GM19468 (cell line): ENCODE measurements at regions not wholly inside any gene's neighbourhood (a gene's known extent, or its start where the extent isn't known, plus 50 kb on each side); places are given as distances from the start of the nearest gene placed in this dataset.
"Not testable (repeated sequence)": the region's sequence is repeated elsewhere in the genome, so short reads cannot be mapped to it uniquely, and the experiment has no call there.

Experiments
- ATAC-seq: cut with Tn5 transposase; IDR thresholded peaks from one replicate; pipeline ENCODE4 v1.9.1; 2021; ENCODE audit warnings: mild to moderate bottlenecking, moderate library complexity, moderate number of reproducible peaks; ENCODE audit not compliant: unreplicated experiment; ENCODE audit errors: extremely low read depth

DNA sequence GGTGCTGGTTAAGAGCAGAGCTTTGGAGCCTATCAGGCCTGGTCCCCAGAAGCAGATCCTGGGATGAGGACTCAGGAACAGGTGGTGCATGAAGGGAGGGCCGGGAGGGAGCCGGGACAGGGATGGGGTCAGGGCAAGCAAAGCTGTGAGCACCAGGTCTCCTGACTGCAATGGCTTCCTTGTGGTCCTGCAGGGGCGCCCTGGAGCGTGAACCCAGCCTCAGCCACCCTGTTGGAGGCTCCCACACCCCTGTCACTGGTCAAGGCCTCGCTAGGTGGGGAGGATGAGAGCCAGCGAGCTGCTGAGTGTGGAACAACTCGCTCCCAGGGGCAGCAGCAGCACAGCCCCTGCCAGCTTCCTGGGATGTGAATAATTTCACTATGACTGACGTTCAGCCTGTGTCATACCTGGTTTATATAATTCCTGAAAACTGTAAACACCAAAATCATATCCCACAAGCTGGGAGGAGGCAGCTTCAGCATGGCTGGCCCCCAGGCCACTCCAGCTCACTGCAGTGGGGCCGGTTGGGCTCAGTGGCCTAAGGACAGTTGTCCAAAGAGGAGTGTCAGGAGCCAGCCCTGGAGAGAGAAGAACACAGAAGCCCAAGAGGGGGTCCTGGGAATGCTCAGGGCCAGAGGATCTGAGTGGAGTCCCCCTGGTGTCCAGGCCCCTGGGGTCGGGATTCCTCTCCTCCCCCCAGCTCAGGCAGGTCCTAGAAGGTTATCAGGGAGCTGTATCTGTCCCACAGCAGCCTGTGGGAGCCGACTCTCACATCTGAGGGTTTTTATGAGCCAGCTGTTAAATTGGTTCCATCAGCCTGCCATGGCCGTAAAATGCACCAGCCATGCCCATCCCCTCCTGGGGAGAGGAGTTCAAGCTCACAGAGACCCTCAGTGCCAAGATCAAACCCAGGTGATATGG lies 272.9 kb downstream of the ADGRD1 start:
- no peak for ATAC-seq

DNA sequence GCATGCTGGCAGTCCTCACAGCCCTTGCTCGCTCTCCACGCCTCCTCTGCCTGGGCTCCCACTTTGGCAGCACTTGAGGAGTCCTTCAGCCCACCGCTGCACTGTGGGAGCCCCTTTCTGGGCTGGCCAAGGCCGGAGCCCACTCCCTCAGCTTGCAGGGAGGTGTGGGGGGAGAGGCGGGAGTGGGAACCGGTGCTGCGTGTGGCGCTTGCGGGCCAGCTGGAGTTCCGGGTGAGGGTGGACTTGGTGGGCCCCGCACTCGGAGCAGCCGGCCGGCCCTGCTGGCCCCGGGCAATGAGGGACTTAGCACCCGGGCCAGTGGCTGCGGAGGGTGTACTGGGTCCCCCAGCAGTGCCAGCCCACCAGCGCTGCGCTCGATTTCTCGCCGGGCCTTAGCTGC lies 273.9 kb downstream of the ADGRD1 start:
- ATAC-seq: not testable (repeated sequence)

DNA sequence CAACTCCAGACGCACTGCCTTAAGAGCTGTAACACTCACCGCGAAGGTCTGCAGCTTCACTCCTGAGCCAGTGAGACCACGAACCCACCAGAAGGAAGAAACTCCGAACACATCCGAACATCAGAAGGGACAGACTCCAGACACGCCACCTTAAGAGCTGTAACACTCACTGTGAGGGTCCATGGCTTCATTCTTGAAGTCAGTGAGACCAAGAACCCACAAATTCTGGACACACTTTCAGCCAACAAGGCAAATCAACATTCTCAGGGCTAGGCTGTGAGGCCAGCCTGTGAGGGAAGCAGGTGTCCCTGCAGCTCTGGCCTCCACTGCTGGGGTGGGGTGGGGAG lies 275.3 kb downstream of the ADGRD1 start:
- ATAC-seq: not testable (repeated sequence)

DNA sequence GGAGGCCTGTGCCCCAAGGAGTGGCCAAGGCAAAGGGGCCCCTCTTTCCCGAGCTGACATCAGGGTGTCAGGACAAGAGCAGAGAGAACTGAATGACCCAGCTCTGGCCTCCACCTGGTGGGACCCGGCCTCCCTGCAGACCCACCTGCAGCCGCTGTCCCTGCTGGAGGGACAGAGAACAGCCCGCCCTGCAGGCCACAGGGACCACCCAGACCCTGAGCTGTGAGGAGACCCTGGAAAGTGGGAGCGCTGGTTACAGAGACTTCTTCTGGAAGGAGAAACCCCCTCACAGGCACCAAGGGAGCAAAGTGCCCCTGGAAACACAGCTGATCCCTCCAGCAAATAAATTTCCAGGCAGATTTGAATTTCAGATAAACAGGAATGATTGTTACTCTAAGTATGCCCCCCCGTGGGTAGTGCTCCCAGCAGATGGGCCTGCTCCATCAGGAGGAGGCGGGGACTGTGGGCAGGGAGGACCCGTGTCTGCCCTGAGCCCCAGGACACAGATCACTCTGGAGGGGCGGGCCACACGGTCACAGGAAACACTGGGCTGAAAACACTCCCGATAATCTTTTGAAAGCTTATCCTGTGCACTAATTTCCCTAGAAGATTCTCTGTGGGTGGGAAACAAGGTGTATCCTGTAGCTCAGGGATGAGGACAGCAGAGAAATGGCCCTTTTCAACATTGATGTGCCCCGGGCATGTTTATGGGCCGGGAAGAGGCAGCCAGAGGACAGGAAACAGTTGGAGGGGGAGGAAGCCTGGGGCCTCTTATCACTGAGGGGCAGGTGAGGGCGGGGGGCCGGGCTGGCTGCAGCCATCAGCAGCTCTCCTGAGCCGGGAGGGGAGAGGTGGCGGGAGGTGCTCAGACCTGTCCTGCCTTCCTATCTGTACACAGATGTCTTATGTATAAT lies 276.0 kb downstream of the ADGRD1 start:
- no peak for ATAC-seq

DNA sequence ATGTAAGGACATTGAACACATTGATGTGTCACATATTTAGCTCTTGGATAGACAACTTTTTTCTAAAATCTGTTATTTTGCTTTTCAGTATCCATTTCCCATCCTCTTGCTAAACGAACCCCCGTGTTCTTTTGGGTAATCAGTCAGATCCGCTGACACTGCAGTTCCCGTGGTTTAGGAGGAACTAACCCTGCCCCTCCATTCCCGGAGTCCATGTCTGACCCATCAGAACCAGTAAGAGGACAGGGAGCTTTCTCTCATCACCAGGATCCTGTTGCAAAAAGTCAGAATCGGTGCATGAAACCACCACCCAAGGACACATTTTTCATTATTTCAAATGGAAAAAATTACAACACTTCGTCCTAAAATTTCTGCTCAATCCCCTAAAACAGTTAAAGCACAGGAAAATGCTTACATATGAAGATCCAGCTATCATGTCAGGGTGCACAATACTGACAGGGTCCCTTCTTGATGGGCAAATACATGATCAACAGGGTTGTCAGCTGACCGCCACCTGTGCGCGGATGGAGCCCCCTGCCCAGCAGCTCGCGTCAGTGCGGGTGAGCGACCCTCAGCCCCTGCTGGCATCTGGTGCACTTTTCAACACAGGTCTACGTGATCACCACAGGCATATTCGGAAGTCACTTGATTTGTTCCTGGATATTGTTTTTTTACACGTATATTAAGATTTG lies 276.8 kb downstream of the ADGRD1 start:
- no peak for ATAC-seq

DNA sequence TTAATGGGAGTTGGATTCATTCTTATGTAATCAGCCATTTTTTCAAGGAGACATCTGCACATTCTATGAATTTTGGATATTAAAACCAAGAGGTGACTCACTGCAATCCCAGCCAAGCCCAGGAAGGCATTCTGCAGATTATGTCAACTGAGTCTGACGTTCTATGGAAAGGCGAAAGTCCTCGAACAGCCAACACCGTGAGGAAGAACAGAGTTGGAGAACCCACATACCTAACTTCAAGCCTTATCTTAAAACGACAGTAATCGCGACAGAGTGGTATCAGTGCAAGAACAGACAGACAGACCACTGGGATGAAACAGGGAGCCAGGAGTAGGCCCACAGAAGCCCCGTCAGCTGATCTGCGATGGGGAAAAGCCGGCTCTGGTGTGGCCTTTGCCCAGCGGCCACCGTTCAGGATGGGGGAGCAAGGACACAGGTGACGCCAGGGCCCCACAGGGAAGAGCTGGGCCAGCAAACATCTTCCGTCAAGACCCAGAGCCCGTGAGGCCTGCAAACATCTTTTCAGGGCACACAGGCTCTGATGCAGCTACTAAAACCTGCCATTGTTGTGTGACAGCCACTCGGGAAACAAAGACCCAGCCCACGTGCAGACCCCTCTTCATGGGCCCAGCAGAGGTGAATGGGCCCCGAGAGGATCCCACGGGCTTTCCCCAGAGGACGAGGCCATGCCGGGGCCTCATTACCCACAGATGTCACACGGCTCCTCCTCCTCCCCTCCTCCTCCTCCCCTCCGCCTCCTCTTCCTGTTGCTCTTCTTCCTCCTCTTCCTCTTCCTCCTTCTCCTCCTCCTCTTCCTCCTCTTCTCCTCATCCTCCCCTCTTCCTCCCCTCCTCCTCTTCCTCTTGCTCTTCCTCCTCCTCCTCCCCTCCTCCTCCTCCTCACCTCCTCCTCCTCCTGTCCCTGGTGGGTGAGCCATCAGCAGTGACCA lies 277.6 kb downstream of the ADGRD1 start:
- no peak for ATAC-seq

DNA sequence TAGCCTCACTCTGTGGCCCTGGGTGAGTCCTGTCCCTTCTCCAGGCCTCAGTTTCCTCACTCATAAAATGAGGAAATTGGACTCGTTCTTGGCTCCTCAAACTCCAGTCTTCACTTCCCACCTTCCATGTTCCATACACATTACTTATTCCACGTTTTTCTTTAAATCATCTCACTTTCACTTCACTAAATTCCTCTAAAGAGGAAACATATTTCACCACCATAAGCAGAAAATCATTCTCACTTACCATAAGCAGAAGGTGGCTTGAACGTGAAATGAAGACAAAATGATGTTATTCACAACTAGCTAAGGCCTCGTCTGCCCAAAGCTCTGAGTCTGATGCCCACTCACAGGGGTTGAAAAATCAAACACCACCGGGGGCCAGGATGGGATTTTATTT lies 278.3 kb downstream of the ADGRD1 start:
- no peak for ATAC-seq

DNA sequence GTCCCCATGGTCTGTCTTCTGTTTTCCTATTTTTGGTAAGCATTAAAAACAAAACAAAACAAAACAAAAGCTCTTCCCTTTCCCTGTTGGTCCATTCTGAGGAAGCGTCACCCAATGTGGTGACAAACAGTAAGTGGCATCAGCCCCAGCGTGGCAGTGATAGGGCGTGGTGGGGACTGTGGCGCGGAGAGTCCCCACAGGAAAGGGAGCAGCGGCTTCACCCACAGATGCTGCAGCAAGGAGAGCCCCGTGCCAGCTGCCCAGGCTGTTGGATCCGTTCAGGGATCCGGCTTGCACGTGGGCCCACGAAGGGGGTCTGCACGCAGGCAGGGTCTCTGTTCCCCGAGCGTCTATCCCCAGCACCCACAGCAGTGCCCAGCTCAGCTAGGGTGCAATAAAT lies 279.2 kb downstream of the ADGRD1 start:
- not testable (repeated sequence) for ATAC-seq

DNA sequence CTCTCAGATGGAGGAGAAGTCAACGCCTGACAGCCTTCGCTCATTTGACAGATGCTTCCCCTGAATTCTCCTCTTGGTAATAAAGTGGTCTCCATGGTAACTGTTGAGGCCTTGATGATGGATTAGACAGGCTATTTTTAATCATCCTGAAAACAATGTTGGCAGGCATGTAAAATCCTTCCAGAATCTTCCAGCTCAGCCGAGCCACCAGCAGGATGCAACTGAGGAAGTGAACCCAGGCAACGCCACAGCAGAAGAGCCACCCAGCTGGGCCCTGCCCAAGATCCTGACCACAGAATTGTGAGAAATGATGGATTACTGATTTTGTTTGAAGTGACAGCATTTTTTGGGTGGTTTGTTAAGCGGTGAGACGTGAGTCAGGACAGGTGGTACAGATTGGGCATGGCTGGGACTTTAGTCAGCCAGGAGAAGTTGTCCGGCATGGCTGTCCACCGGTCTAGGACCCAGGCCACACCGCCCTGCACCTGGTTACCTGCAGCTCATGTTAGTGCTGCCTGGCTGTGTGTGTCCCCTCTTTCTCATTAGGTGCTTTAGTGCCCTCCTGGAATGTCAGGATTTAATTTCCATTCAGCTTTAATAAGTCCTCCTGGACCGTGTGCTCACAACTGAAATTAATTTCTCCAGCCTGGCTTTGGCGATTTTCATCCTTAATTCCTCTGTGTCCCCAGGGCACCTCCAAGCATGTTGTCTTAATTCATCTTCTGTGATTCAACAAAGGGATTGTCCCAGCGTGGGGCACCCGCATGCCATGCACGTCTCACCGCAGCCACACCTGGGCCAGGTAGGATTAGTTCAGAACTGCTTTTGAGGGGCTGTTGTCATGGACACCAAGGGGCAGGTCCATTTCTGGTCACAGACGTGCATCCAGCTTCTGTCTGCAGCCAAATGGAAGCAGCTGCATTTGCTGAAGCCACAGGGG lies 280.4 kb downstream of the ADGRD1 start:
- not testable (repeated sequence) for ATAC-seq

DNA sequence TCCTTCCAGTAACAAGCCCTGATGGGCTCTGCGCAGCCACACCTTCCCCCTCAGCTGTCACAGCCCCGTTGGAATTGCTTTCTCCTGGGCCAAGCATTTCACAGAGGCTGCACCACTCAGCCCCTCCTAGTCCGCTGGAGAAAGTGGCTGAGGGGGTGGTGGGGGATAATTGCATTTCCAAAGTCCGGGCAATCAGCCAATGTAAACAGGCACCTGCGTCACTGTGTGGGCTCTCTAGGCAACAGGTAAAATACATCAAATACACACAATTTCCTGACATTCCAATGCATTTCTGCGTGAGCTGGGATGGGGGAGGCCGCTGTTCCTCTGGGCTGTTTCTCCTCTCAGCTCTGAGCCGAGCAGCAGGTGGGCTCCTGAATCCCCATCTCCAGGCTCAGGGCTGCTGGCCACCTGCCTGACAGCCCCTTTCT lies 281.1 kb downstream of the ADGRD1 start:
- ATAC-seq: not testable (repeated sequence)

DNA sequence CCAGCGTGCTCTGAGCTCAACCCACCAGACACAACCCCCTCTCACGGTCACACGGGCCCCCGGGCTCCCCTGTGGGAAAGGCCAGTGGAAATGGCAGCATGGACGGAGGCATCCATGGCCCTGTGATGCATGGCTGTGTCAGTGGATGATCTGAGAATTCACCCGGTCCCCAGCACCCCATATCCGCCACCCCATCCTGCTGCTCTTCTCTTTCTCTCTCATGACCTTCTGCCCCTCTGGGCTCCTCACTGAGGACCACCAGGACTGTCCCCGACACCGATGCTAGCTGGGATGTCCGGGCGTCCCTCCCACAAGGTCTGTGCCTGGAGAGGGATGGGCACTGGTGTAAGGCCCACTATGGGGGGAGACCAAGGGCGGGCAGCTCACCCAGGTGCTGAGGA lies 282.2 kb downstream of the ADGRD1 start:
- ATAC-seq: no peak

DNA sequence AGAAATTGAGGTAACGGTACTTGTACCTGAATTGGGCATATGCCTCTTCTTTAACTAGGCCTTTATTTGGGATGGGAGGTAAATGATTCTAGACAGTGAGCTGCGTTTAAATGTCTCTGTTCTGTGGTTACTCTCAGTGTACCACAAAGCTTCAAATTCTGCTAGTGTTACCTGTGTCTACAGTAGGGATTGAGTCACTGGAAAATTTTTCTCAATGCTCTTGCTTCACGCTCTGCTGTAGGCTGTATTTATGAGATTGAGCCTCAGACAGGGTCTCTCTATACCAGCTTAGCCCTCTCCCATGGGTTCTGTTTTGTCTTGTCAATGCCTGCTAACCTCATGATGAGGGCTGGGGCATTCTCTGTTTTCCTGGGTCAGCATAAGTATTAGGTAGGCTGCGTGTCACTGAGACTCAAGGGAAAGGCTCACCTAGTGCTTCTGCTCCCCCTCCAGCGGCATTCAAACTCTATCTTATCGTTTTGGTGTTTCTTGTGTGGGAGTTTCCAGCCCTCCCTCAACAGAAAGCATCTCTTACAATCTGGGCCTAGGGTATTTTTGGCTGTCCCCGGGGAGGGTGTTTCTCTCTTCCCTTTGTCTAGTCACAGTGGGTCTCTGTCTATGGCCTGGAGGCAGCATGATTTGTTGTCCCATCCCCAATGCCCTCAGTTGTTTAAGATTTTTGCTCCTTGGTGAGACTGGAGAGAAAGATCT lies 285.8 kb downstream of the ADGRD1 start:
- ATAC-seq: peak; percentile 53

DNA sequence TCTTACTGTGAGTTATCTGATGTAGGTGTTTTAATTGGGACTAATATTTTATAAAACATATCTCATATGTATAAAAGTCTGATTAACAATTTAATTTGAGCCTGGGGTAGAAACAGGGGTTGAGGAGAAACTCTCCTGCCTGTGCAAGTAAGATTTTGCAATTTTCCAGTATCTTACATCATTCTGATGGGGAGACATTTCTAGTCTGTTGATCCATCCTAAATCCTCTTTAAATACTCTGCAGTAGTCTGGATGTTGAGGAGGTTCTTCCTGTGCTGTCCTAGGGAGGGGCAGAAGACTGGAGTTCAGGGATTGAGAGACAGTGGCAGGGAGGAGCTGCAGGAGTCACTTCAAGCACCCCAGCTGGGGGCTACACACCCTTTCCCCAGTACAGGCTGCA lies 287.8 kb downstream of the ADGRD1 start:
- no peak for ATAC-seq

DNA sequence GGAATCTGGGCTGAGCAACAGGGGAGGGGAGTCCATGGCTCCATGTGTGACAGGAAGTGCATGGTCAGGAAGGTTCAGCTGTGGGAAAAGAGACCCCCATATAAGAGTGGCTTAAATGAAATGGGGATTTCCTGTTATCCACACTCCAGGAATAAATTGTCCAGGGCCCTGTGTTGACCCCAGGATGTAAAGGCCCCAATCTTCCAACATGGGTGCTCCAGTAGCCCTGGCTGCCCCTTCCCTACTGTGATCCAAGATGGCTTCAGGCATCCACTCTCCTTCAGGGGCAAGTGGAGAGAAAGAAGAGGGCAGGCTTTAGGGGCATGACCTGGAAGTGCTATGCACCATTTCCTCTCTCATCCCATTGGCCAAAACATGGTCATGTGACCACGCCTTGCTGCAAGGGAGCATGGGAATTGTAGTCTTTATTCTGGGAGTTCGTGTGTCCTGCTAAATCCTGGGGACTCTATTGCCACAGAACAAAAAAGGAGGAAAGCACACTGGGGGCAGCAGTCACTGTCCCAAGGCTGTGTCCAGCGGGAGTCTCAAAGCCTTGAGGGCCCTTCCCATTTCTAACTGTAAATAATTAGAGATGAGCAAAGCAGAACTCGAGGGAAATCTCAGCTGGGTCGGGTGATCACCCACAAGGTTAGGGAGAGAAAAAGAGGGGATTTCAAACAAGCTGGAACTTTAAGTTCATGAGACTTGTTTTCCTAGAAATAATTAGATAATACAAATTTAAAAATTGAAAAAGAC lies 289.2 kb downstream of the ADGRD1 start:
- ATAC-seq: no peak

DNA sequence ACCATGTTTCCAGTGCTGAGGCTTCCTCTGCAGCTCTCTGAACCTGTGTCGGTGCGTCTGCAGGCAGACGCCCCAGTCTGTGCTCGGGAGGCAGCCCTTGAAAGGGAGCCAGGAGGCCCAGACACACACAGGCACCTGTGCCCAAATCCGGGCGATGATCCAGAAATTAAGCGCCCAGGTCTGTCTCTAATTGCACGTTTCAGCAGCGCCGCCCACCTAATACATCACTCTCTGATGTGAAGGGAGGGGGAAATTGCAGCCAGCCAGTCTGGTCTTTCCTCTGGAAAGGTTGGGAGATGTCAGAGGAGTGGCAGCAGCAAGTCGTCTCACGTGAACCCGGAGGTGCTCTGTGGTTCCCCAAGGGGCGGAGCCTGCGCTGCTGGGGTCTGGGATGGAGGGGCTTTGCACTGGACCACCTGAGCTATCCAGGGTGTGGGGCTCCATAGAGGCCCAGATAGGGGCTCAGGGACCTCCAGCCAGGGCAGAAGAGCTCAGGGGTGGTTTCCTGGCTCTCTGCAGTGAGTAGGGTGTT lies 290.5 kb downstream of the ADGRD1 start:
- not testable (repeated sequence) for ATAC-seq

DNA sequence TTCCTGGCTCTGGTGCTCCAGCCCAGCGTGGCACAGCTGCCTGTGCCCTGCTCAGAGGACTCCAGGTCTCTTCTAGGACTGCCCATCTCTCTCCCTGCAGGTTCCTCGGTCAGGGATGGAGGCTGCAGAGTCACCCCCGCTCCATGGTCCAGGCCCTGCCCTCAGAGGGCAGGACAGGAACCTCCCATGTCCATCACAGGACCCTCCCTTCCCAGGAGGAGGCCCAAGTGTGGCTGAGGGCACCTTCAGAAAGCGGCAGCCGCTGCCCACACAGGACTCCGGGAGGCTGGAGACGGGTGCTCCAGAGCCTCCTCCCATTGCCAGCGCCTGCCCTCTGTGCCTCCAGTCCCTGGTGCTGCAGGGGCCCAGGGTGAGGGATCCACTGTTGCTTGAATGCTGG lies 291.5 kb downstream of the ADGRD1 start:
- ATAC-seq: not testable (repeated sequence)
